Mesenchymal stem cell (in vitro differentiated cells and primary cell): ENCODE measurements at regions not wholly inside any gene's neighbourhood (a gene's known extent, or its start where the extent isn't known, plus 50 kb on each side); places are given as distances from the start of the nearest gene placed in this dataset.

Experiments used
- DNase-seq: peaks from one replicate; pipeline ENCODE4 v3.0.0-alpha.2; 2013
- H2AFZ ChIP-seq: one replicate; pipeline ENCODE4 v1.6.1; 2013; ENCODE audit warnings: low read depth, mild to moderate bottlenecking, control low read depth, inconsistent platforms, low read length, moderate library complexity
- H2AK5ac ChIP-seq: 2 replicates; pipeline ENCODE4 v1.6.1; 2013; ENCODE audit warnings: low read length, moderate library complexity, mild to moderate bottlenecking, inconsistent platforms; ENCODE audit not compliant: severe bottlenecking
- H2BK120ac ChIP-seq: one replicate; pipeline ENCODE4 v1.6.1; 2013; ENCODE audit warnings: low read depth, mild to moderate bottlenecking, inconsistent platforms, low read length, moderate library complexity
- H2BK12ac ChIP-seq, 2 experiments: one replicate each; pipeline ENCODE4 v1.6.1; 2013; ENCODE audit warnings: inconsistent platforms in 2 of 2, low read length in 2 of 2, mild to moderate bottlenecking in 2 of 2, moderate library complexity in 2 of 2, control low read depth in 1 of 2
- H2BK15ac ChIP-seq: one replicate; pipeline ENCODE4 v1.6.1; 2013; ENCODE audit warnings: mild to moderate bottlenecking, low read depth, inconsistent platforms; ENCODE audit not compliant: poor library complexity, severe bottlenecking
- H2BK5ac ChIP-seq: 2 replicates; pipeline ENCODE4 v1.6.1; 2013; ENCODE audit warnings: low read depth, mild to moderate bottlenecking, low read length, control low read depth, inconsistent platforms; ENCODE audit not compliant: poor library complexity, severe bottlenecking
- H3K14ac ChIP-seq, 2 experiments: one replicate each; pipeline ENCODE4 v1.6.1; 2013; ENCODE audit warnings: inconsistent platforms in 2 of 2, low read length in 2 of 2, control low read depth in 1 of 2, mild to moderate bottlenecking in 1 of 2, moderate library complexity in 1 of 2
- H3K18ac ChIP-seq, 2 experiments: one replicate each; pipeline ENCODE4 v1.6.1; 2013; ENCODE audit warnings: inconsistent platforms in 2 of 2, low read length in 2 of 2, control low read depth in 1 of 2, low read depth in 1 of 2, mild to moderate bottlenecking in 1 of 2
- H3K23ac ChIP-seq, 2 experiments: one replicate each; pipeline ENCODE4 v1.6.1; 2013; ENCODE audit warnings: inconsistent platforms in 2 of 2, low read length in 2 of 2, mild to moderate bottlenecking in 2 of 2, moderate library complexity in 2 of 2, control low read depth in 1 of 2
- H3K27ac ChIP-seq: 2 replicates; pipeline ENCODE4 v1.5.1; 2013; ENCODE audit warnings: mild to moderate bottlenecking, moderate library complexity, low read length, control low read depth, inconsistent platforms; ENCODE audit not compliant: poor library complexity, severe bottlenecking
- H3K27me3 ChIP-seq, 2 experiments: 2 replicates each; pipeline versions ENCODE4 v1.6.1 to v1.7.0; 2013; ENCODE audit warnings: low read length in 2 of 2, mild to moderate bottlenecking in 2 of 2, moderate library complexity in 2 of 2, control low read depth in 1 of 2, inconsistent platforms in 1 of 2; ENCODE audit not compliant: control insufficient read depth in 1 of 2, insufficient read depth in 1 of 2
- H3K36me3 ChIP-seq, 2 experiments: 2 replicates each; pipeline versions ENCODE4 v1.6.1 to v1.7.0; 2013; ENCODE audit warnings: low read length in 2 of 2, control low read depth in 1 of 2, inconsistent platforms in 1 of 2, low read depth in 1 of 2, mild to moderate bottlenecking in 1 of 2; ENCODE audit not compliant: insufficient read depth in 2 of 2, control insufficient read depth in 1 of 2
- H3K4ac ChIP-seq, 2 experiments: one replicate each; pipeline ENCODE4 v1.6.1; 2013; ENCODE audit warnings: inconsistent platforms in 2 of 2, low read length in 2 of 2, mild to moderate bottlenecking in 2 of 2, moderate library complexity in 2 of 2, control low read depth in 1 of 2, low read depth in 1 of 2
- H3K4me1 ChIP-seq: 2 replicates; pipeline ENCODE4 v1.6.1; 2013; ENCODE audit warnings: low read depth, low read length, control low read depth; ENCODE audit not compliant: control insufficient read depth, insufficient read depth
- H3K4me2 ChIP-seq: 2 replicates; pipeline ENCODE4 v1.6.1; 2013; ENCODE audit warnings: low read length, mild to moderate bottlenecking, inconsistent platforms; ENCODE audit not compliant: poor library complexity, severe bottlenecking
- H3K4me3 ChIP-seq, 2 experiments: 2 replicates each; pipeline versions ENCODE4 v1.5.1 to v1.7.0; 2013; ENCODE audit warnings: low read length in 2 of 2, mild to moderate bottlenecking in 2 of 2, control low read depth in 1 of 2, low read depth in 1 of 2; ENCODE audit not compliant: insufficient read depth in 1 of 2
- H3K79me1 ChIP-seq: replicated peaks from 2 replicates; pipeline ENCODE4 v1.6.1; 2013; ENCODE audit warnings: mild to moderate bottlenecking, control low read depth, low read length, inconsistent platforms; ENCODE audit not compliant: poor library complexity, severe bottlenecking
- H3K9ac ChIP-seq: 2 replicates; pipeline ENCODE4 v1.7.0; 2013; ENCODE audit warnings: mild to moderate bottlenecking, low read length, moderate library complexity
- H3K9me3 ChIP-seq: 2 replicates; pipeline ENCODE4 v1.7.0; 2013; ENCODE audit warnings: mild to moderate bottlenecking, low read length; ENCODE audit not compliant: control insufficient read depth
- H4K8ac ChIP-seq: one replicate; pipeline ENCODE4 v1.6.1; 2013; ENCODE audit warnings: inconsistent platforms, mild to moderate bottlenecking, low read length, moderate library complexity
- H4K91ac ChIP-seq: one replicate; pipeline ENCODE4 v1.6.1; 2013; ENCODE audit warnings: mild to moderate bottlenecking, low read length, inconsistent platforms
- WGBS: methylation state at CpG from one replicate; pipeline ENCODE4 v1.1.7; 2013; ENCODE audit warnings: mixed read lengths; 5-methylcytosine and 5-hydroxymethylcytosine counted together

- WGBS: 62% methylated on average over 2 of the region's 2 CpGs
- Histone ChIP-seq H3K23ac (no peak overlapping the region), H2BK5ac (no peak overlapping the region), H3K4me1 (no peaks in the 10 kb centered on the region), H3K79me1 (no peaks in the 10 kb centered on the region), H2BK120ac (no peak overlapping the region), H3K4me3 (no peak overlapping the region), H3K9me3 (no peaks in the 10 kb centered on the region), H4K91ac (no peak overlapping the region), H2BK12ac (no peak overlapping the region), H2BK15ac (no peak overlapping the region), H3K4ac (no peak overlapping the region), H3K4me2 (no peak overlapping the region), H3K14ac (no peak overlapping the region), H2AFZ (no peak overlapping the region), H3K18ac (no peak overlapping the region), H3K36me3 (no peaks in the 10 kb centered on the region), H4K8ac (no peak overlapping the region), H3K27ac (no peak overlapping the region), H3K9ac (no peak overlapping the region), H2AK5ac (no peak overlapping the region), H3K27me3 (no peaks in the 10 kb centered on the region)
- DNase-seq: no peak
Observed at GRCh38 chr5:17816944-17817343, 182.7 kb downstream of the TAF11L14 start.

- no peaks in the 10 kb centered on the region for H3K79me1 ChIP-seq
Observed at GRCh38 chr5:17817990-17818389, 183.7 kb downstream of the TAF11L14 start.

GRCh38 chr5:17819783-17820182 lies 185.5 kb downstream of the TAF11L14 start:
- H3K23ac ChIP-seq: no peak overlapping the region
- H2BK15ac ChIP-seq: no peak overlapping the region
- H4K8ac ChIP-seq: no peak overlapping the region
- no peak overlapping the region for H2AK5ac ChIP-seq
- H4K91ac ChIP-seq: no peak overlapping the region
- no peak overlapping the region for H2AFZ ChIP-seq
- no peak overlapping the region for H2BK5ac ChIP-seq
- no peak overlapping the region for H3K9ac ChIP-seq
- no peak overlapping the region for H2BK120ac ChIP-seq
- 59% methylated on average over 5 of the region's 5 CpGs for WGBS
- H3K27ac ChIP-seq: no peak overlapping the region
- no peak overlapping the region for H3K4me3 ChIP-seq
- no peak overlapping the region for H2BK12ac ChIP-seq
- H3K27me3 ChIP-seq: no peaks in the 10 kb centered on the region
- H3K18ac ChIP-seq: no peak overlapping the region
- H3K9me3 ChIP-seq: no peaks in the 10 kb centered on the region
- H3K4me1 ChIP-seq: no peaks in the 10 kb centered on the region
- no peak overlapping the region for H3K4ac ChIP-seq
- no peak overlapping the region for H3K4me2 ChIP-seq
- no peak for DNase-seq
- no peaks in the 10 kb centered on the region for H3K79me1 ChIP-seq
- H3K36me3 ChIP-seq: no peaks in the 10 kb centered on the region
- H3K14ac ChIP-seq: no peak overlapping the region

More at GRCh38 chr5:17817990-17818389, 183.7 kb downstream of the TAF11L14 start:
- Histone ChIP-seq H2AFZ (no peak overlapping the region), H3K36me3 (no peaks in the 10 kb centered on the region), H2AK5ac (no peak overlapping the region), H3K4ac (no peak overlapping the region), H3K23ac (no peak overlapping the region), H3K4me3 (no peak overlapping the region), H2BK12ac (no peak overlapping the region), H3K27ac (no peak overlapping the region), H2BK15ac (no peak overlapping the region), H2BK5ac (no peak overlapping the region), H4K91ac (no peak overlapping the region), H4K8ac (no peak overlapping the region), H3K4me2 (no peak overlapping the region), H3K9me3 (no peaks in the 10 kb centered on the region), H3K27me3 (no peaks in the 10 kb centered on the region), H3K9ac (no peak overlapping the region), H2BK120ac (no peak overlapping the region), H3K18ac (no peak overlapping the region), H3K4me1 (no peaks in the 10 kb centered on the region), H3K14ac (no peak overlapping the region)
- DNase-seq: no peak

- DNase-seq: no peak
- no peak overlapping the region for H4K91ac ChIP-seq
- WGBS: 91% methylated on average over 2 of the region's 2 CpGs
- no peak overlapping the region for H4K8ac ChIP-seq
- H3K4me3 ChIP-seq: no peak overlapping the region
- no peak overlapping the region for H2BK5ac ChIP-seq
- no peak overlapping the region for H3K4me2 ChIP-seq
- no peak overlapping the region for H2BK15ac ChIP-seq
- no peaks in the 10 kb centered on the region for H3K4me1 ChIP-seq
- no peak overlapping the region for H3K14ac ChIP-seq
- no peak overlapping the region for H3K18ac ChIP-seq
- no peaks in the 10 kb centered on the region for H3K79me1 ChIP-seq
- H2AK5ac ChIP-seq: no peak overlapping the region
- H3K36me3 ChIP-seq: no peaks in the 10 kb centered on the region
- H3K27ac ChIP-seq: no peak overlapping the region
- no peak overlapping the region for H3K9ac ChIP-seq
- no peaks in the 10 kb centered on the region for H3K27me3 ChIP-seq
- no peak overlapping the region for H2AFZ ChIP-seq
- H3K23ac ChIP-seq: no peak overlapping the region
- H2BK12ac ChIP-seq: no peak overlapping the region
- no peaks in the 10 kb centered on the region for H3K9me3 ChIP-seq
- no peak overlapping the region for H2BK120ac ChIP-seq
- H3K4ac ChIP-seq: no peak overlapping the region
Observed at GRCh38 chr5:17828681-17829080, 194.4 kb downstream of the TAF11L14 start.
